ENCODE measurements at regions not wholly inside any gene's neighbourhood (a gene's known extent, or its start where the extent isn't known, plus 50 kb on each side); places are given as distances from the start of the nearest gene placed in this dataset.

GRCh38 chr1:213874789-213875188, 113.0 kb upstream of the PROX1 start:
- ChIA-PET POLR2A (no interaction called here), CTCF (no interaction called here)
- Mint-ChIP-seq H3K27ac (no peak overlapping the region), H3K27me3 (ENCODE audit: low read depth) (no peaks in the 10 kb centered on the region), H3K36me3 (no peaks in the 10 kb centered on the region), H3K9me3 (no peaks in the 10 kb centered on the region), H3K4me3 (no peak overlapping the region), H3K4me1 (peaks cover 11% of the 10 kb centered on the region)
- no peak for DNase-seq (ENCODE audit: low spot score)
- no peak for ATAC-seq
- TF ChIP-seq FOXP1 (CRISPR knock-in tag; IDR thresholded peaks at IDR 0.05; ENCODE audit: borderline replicate concordance) (no peak), ATF6 (CRISPR knock-in tag; IDR thresholded peaks at IDR 0.05) (no peak), AR (CRISPR knock-in tag; IDR thresholded peaks at IDR 0.05) (no peak), PRDM15 (CRISPR knock-in tag; IDR thresholded peaks at IDR 0.05) (no peak)

- Mint-ChIP-seq H3K4me3 (no peak overlapping the region), H3K27me3 (ENCODE audit: low read depth) (no peaks in the 10 kb centered on the region), H3K27ac (no peak overlapping the region), H3K9me3 (peaks cover 11% of the 10 kb centered on the region), H3K36me3 (no peaks in the 10 kb centered on the region), H3K4me1 (peaks cover 11% of the 10 kb centered on the region)
- CTCF ChIA-PET = no interaction called here
- DNase-seq (ENCODE audit: low spot score) = no peak
- TF ChIP-seq FOXJ3 (CRISPR knock-in tag; IDR thresholded peaks at IDR 0.05; ENCODE audit: borderline replicate concordance) (no peak), SP1 (CRISPR knock-in tag; conservative IDR thresholded peaks at IDR 0.05) (no peak), TEAD4 (CRISPR knock-in tag; IDR thresholded peaks at IDR 0.05) (no peak), GABPB1 (CRISPR knock-in tag; IDR thresholded peaks at IDR 0.05) (no peak), ETV6 (CRISPR knock-in tag; IDR thresholded peaks at IDR 0.05) (no peak), ZNF396 (CRISPR knock-in tag; IDR thresholded peaks at IDR 0.05; ENCODE audit: borderline replicate concordance) (no peak), MYBL2 (CRISPR knock-in tag; IDR thresholded peaks at IDR 0.05) (no peak), ZNF671 (CRISPR knock-in tag; IDR thresholded peaks at IDR 0.05) (no peak), ZBTB43 (CRISPR knock-in tag; IDR thresholded peaks at IDR 0.05) (no peak), ZNF416 (CRISPR knock-in tag; IDR thresholded peaks at IDR 0.05) (no peak), ZNF512 (CRISPR knock-in tag; IDR thresholded peaks at IDR 0.05; ENCODE audit: borderline replicate concordance) (no peak), ZNF121 (CRISPR knock-in tag; IDR thresholded peaks at IDR 0.05) (no peak), ELF4 (CRISPR knock-in tag; IDR thresholded peaks at IDR 0.05; ENCODE audit: low read depth) (no peak)
- POLR2A ChIA-PET = no interaction called here
- ATAC-seq = no peak
These were observed 111.2 kb upstream of the PROX1 start for GRCh38 chr1:213876531-213876930.
